Trophoblast cell (in vitro differentiated cells and primary cell): ENCODE measurements at regions not wholly inside any gene's neighbourhood (a gene's known extent, or its start where the extent isn't known, plus 50 kb on each side); places are given as distances from the start of the nearest gene placed in this dataset.
"Not testable (repeated sequence)": the region's sequence is repeated elsewhere in the genome, so short reads cannot be mapped to it uniquely, and the experiment has no call there.

Source experiments
- DNase-seq, 2 donors: peaks; one replicate each; pipeline ENCODE4 v3.0.0-alpha.2; 2016
- H2AFZ ChIP-seq: 2 replicates; pipeline ENCODE4 v1.6.1; 2013; ENCODE audit warnings: low read length, moderate library complexity, mild to moderate bottlenecking; ENCODE audit not compliant: insufficient read depth, poor library complexity
- H2AK5ac ChIP-seq: 2 replicates; pipeline ENCODE4 v1.6.1; 2013; ENCODE audit warnings: mild to moderate bottlenecking, low read length
- H2BK120ac ChIP-seq: 2 replicates; pipeline ENCODE4 v1.6.1; 2013; ENCODE audit warnings: low read length, mild to moderate bottlenecking, moderate library complexity; ENCODE audit not compliant: insufficient read depth, poor library complexity
- H2BK12ac ChIP-seq: 2 replicates; pipeline ENCODE4 v1.6.1; 2013; ENCODE audit warnings: mild to moderate bottlenecking, low read length, moderate library complexity
- H2BK5ac ChIP-seq: 2 replicates; pipeline ENCODE4 v1.6.1; 2013; ENCODE audit warnings: low read length, low read depth, moderate library complexity, mild to moderate bottlenecking; ENCODE audit not compliant: poor library complexity
- H3K14ac ChIP-seq: 2 replicates; pipeline ENCODE4 v1.6.1; 2013; ENCODE audit warnings: mild to moderate bottlenecking, low read length
- H3K18ac ChIP-seq: 2 replicates; pipeline ENCODE4 v1.6.1; 2013; ENCODE audit warnings: mild to moderate bottlenecking, low read length
- H3K23ac ChIP-seq: 2 replicates; pipeline ENCODE4 v1.6.1; 2013; ENCODE audit warnings: low read length
- H3K27ac ChIP-seq: 2 replicates; pipeline ENCODE4 v1.5.1; 2013; ENCODE audit warnings: low read depth, mild to moderate bottlenecking, inconsistent platforms, low read length, moderate library complexity
- H3K27me3 ChIP-seq: 2 replicates; pipeline ENCODE4 v1.6.1; 2013; ENCODE audit warnings: inconsistent platforms, mild to moderate bottlenecking, low read length, moderate library complexity; ENCODE audit not compliant: insufficient read depth
- H3K36me3 ChIP-seq, 2 experiments: 1 replicate in 1 of 2; 2 replicates in 1 of 2; pipeline ENCODE4 v1.6.1; 2013; ENCODE audit warnings: low read length in 2 of 2, mild to moderate bottlenecking in 2 of 2, moderate library complexity in 1 of 2; ENCODE audit not compliant: insufficient read depth in 2 of 2, control insufficient read depth in 1 of 2
- H3K4ac ChIP-seq: 2 replicates; pipeline ENCODE4 v1.6.1; 2013; ENCODE audit warnings: low read depth, mild to moderate bottlenecking, low read length, moderate library complexity
- H3K4me1 ChIP-seq, 2 experiments: 1 replicate in 1 of 2; 2 replicates in 1 of 2; pipeline ENCODE4 v1.6.1; 2013; ENCODE audit warnings: low read length in 2 of 2, mild to moderate bottlenecking in 2 of 2, moderate library complexity in 1 of 2; ENCODE audit not compliant: insufficient read depth in 2 of 2, control insufficient read depth in 1 of 2
- H3K4me2 ChIP-seq: 2 replicates; pipeline ENCODE4 v1.6.1; 2013; ENCODE audit warnings: inconsistent platforms, mild to moderate bottlenecking, low read length, moderate library complexity
- H3K4me3 ChIP-seq: 2 replicates; pipeline ENCODE4 v1.5.1; 2013; ENCODE audit warnings: mild to moderate bottlenecking, low read depth, low read length, inconsistent platforms
- H3K79me1 ChIP-seq: one replicate; pipeline ENCODE4 v1.6.1; 2013; ENCODE audit warnings: low read length
- H3K79me2 ChIP-seq: 2 replicates; pipeline ENCODE4 v1.6.1; 2013; ENCODE audit warnings: low read length, mild to moderate bottlenecking; ENCODE audit not compliant: control insufficient read depth, insufficient read depth, poor library complexity
- H3K9ac ChIP-seq: 2 replicates; pipeline ENCODE4 v1.6.1; 2013; ENCODE audit warnings: mild to moderate bottlenecking, low read length
- H3K9me3 ChIP-seq: 2 replicates; pipeline ENCODE4 v1.6.1; 2013; ENCODE audit warnings: low read depth, mild to moderate bottlenecking, control low read depth, inconsistent platforms, low read length; ENCODE audit not compliant: insufficient read depth
- H4K12ac ChIP-seq: 2 replicates; pipeline ENCODE4 v1.6.1; 2013; ENCODE audit warnings: low read depth, mild to moderate bottlenecking, low read length, moderate library complexity
- H4K8ac ChIP-seq: 2 replicates; pipeline ENCODE4 v1.6.1; 2013; ENCODE audit warnings: low read depth, mild to moderate bottlenecking, low read length, moderate library complexity
- H4K91ac ChIP-seq: one replicate; pipeline ENCODE4 v1.6.1; 2013; ENCODE audit warnings: low read depth, mild to moderate bottlenecking, low read length, moderate library complexity
- WGBS: extraction: QIAGEN DNeasy Blood & Tissue Kit; methylation state at CpG from one replicate; pipeline ENCODE4 v1.1.7; 2013; ENCODE audit warnings: missing lambda C conversion rate; ENCODE audit not compliant: insufficient read length, insufficient coverage; ENCODE audit errors: extremely low coverage; 5-methylcytosine and 5-hydroxymethylcytosine counted together

- Histone ChIP-seq H3K4ac (no peak overlapping the region), H2AFZ (no peak overlapping the region), H2AK5ac (no peak overlapping the region), H2BK5ac (no peak overlapping the region), H3K4me1 (no peaks in the 10 kb centered on the region), H3K4me3 (no peak overlapping the region), H4K12ac (no peak overlapping the region), H3K4me2 (no peak overlapping the region), H3K23ac (no peak overlapping the region), H3K36me3 (no peaks in the 10 kb centered on the region), H3K14ac (no peak overlapping the region), H3K18ac (no peak overlapping the region), H3K9ac (no peak overlapping the region), H3K79me1 (no peaks in the 10 kb centered on the region), H3K27me3 (no peaks in the 10 kb centered on the region), H3K27ac (no peak overlapping the region), H3K79me2 (no peaks in the 10 kb centered on the region), H4K91ac (no peak overlapping the region), H3K9me3 (peaks cover 2% of the 10 kb centered on the region), H2BK12ac (no peak overlapping the region), H2BK120ac (no peak overlapping the region), H4K8ac (no peak overlapping the region)
- no peak for DNase-seq
- no CpG with 5 or more reads among the region's 4 CpGs for WGBS
Observed at GRCh38 chr6:168171673-168172353, 92.8 kb upstream of the FRMD1 start.

- no peak overlapping the region for H3K14ac ChIP-seq
- H4K12ac ChIP-seq: no peak overlapping the region
- no peak overlapping the region for H3K4ac ChIP-seq
- no peaks in the 10 kb centered on the region for H3K79me1 ChIP-seq
- WGBS: no CpG with 5 or more reads among the region's 16 CpGs
- H3K4me1 ChIP-seq: no peaks in the 10 kb centered on the region
- no peak overlapping the region for H3K4me2 ChIP-seq
- no peak overlapping the region for H2AK5ac ChIP-seq
- H3K27me3 ChIP-seq: no peaks in the 10 kb centered on the region
- no peaks in the 10 kb centered on the region for H3K79me2 ChIP-seq
- H4K8ac ChIP-seq: no peak overlapping the region
- H2AFZ ChIP-seq: no peak overlapping the region
- no peak overlapping the region for H2BK12ac ChIP-seq
- no peak for DNase-seq
- no peak overlapping the region for H3K9ac ChIP-seq
- no peak overlapping the region for H4K91ac ChIP-seq
- H3K18ac ChIP-seq: no peak overlapping the region
- no peak overlapping the region for H3K23ac ChIP-seq
- no peak overlapping the region for H3K27ac ChIP-seq
- H3K36me3 ChIP-seq: no peaks in the 10 kb centered on the region
- H3K9me3 ChIP-seq: peaks cover 5% of the 10 kb centered on the region
- H2BK5ac ChIP-seq: no peak overlapping the region
- H2BK120ac ChIP-seq: no peak overlapping the region
- H3K4me3 ChIP-seq: no peak overlapping the region
Observed at GRCh38 chr6:168170841-168171601, 92.0 kb upstream of the FRMD1 start.

- Histone ChIP-seq H2AK5ac (no peak overlapping the region), H2BK120ac (no peak overlapping the region), H3K4me3 (no peak overlapping the region), H3K4me1 (no peaks in the 10 kb centered on the region), H3K23ac (no peak overlapping the region), H2BK5ac (no peak overlapping the region), H3K9me3 (peaks cover 7% of the 10 kb centered on the region), H3K27me3 (no peaks in the 10 kb centered on the region), H3K27ac (no peak overlapping the region), H3K4ac (no peak overlapping the region), H3K79me2 (no peaks in the 10 kb centered on the region), H3K9ac (no peak overlapping the region), H3K36me3 (no peaks in the 10 kb centered on the region), H4K12ac (no peak overlapping the region), H4K8ac (no peak overlapping the region), H3K79me1 (no peaks in the 10 kb centered on the region), H3K4me2 (no peak overlapping the region), H2AFZ (no peak overlapping the region), H4K91ac (no peak overlapping the region), H2BK12ac (no peak overlapping the region), H3K14ac (no peak overlapping the region), H3K18ac (no peak overlapping the region)
- no peak for DNase-seq
- no CpG with 5 or more reads among the region's 11 CpGs for WGBS
Observed at GRCh38 chr6:168169624-168170023, 90.6 kb upstream of the FRMD1 start.

GRCh38 chr6:168168936-168169335 is 89.9 kb upstream of the FRMD1 start:
- H3K4me3 ChIP-seq: peak overlapping the region; percentile 10
- not testable (repeated sequence) for H3K4me1 ChIP-seq, H3K36me3 ChIP-seq, H2AFZ ChIP-seq, H3K9me3 ChIP-seq, DNase-seq, H3K4me2 ChIP-seq, H3K79me2 ChIP-seq, H2AK5ac ChIP-seq, H4K91ac ChIP-seq, H3K79me1 ChIP-seq, H3K18ac ChIP-seq, H3K4ac ChIP-seq, H3K23ac ChIP-seq, H3K27me3 ChIP-seq, H2BK5ac ChIP-seq, H3K27ac ChIP-seq, H3K9ac ChIP-seq, H3K14ac ChIP-seq, H4K8ac ChIP-seq, H2BK12ac ChIP-seq, H4K12ac ChIP-seq, H2BK120ac ChIP-seq
- no CpG with 5 or more reads among the region's 12 CpGs for WGBS
